HG03103 (cell line): ENCODE measurements at regions not wholly inside any gene's neighbourhood (a gene's known extent, or its start where the extent isn't known, plus 50 kb on each side); places are given as distances from the start of the nearest gene placed in this dataset.

Source experiments
- ATAC-seq: cut with Tn5 transposase; IDR thresholded peaks from one replicate; pipeline ENCODE4 v1.9.1; 2021; ENCODE audit warnings: low read depth; ENCODE audit not compliant: unreplicated experiment

DNA sequence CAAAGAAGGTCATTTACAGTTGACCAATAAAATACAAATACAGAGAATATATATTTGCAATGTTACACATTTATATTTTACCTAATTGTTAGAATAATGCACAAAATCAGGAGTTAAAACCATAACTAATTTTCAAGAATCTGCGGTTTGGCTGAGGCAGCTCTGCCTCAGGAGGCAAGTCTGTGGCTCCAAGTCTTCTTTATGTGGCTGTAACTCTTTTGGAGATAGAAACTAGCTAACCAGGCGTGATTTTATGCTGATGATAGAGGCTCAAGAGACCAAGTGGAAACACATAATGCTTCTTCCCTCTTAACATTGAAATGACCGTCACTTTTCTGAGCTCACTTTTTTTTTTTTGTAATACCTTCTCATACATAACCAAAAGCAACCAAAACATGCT is 744.7 kb upstream of the CXADR start:
- ATAC-seq: no peak

DNA sequence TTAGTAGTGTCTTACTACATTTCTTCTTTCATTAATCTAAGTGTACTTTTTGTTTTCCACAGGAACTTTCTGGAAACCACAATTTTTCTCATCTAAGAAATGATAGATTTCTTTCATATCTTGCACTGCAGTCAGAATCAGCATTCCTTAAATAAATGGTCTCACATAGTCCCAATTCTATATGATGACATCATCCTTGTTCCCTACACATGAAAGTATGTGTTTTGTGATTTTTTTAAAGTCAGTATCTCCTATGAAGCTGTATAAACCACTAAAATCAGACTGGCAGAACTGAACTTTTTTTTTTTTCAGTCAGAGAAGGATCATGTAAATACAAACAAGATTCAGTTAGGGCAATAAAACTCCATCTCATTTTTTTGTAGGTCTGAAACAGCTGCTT is 742.6 kb upstream of the CXADR start:
- ATAC-seq: no peak

DNA sequence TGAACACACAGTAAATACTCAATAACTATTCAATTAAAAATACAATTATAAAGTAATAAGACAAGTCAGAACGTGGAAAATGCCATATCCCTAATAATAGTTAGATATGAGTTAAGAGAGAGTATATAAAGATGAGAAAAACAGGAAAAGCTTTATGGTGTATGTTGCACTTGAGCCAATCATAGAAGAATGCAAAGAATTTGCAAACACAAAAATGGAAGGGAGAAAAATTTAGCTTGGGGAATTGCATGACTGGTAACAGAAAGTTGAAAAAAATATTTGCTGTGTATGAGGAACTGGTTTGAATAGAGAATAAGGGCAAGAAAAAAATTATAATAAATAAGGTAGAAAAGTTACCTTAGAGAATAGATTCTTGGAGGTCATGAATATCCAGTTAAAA is 739.6 kb upstream of the CXADR start:
- no peak for ATAC-seq

DNA sequence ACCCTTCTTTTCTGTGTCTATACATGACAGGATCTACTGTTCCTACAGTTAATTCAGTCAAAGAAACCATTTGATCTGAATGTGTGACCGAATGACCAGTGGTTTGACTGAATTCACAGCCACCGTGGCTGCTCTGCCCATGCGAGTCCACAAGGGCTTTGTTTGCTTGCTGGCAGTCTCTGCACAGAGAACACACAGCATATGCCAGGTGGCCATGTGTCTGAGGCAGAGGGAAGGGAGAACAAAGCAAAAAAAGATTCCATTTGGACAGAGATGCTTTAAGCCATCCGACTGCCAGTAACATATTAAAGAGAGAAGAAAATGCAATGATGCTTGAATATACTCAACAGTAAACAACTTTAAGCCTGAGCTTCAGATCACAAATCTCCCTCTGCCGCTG is 737.8 kb upstream of the CXADR start:
- no peak for ATAC-seq

DNA sequence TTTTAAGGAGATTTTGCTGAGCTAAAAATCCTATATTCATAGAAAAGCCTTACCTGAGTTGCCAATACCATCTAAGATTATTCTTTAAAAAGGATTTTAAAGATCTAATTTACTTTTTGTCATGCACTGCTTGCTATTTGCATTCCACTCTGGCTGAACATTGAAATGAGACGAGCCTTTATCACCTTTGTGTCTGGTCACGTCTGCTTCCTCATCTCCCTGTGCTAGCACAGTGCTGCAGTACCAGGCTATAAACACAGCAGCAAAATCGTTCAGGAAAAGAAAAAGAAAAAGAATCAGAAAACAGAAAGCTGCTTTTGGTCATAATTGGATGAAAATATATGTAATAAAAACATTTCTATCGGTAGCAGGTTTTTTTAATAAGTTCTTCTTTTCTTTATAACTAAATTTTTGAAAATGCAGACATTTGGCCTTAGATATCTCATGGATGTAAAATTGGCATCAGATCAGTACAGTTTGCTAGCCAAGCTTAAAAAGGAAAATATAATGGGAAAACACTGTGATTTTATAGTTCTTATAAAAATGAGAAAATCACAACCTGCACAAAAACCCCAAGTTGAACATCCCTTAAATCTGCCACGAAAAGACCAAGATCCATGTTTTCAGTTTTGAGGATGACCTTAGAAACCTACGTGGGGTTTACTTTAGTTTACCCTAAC is 735.7 kb upstream of the CXADR start:
- ATAC-seq: no peak

DNA sequence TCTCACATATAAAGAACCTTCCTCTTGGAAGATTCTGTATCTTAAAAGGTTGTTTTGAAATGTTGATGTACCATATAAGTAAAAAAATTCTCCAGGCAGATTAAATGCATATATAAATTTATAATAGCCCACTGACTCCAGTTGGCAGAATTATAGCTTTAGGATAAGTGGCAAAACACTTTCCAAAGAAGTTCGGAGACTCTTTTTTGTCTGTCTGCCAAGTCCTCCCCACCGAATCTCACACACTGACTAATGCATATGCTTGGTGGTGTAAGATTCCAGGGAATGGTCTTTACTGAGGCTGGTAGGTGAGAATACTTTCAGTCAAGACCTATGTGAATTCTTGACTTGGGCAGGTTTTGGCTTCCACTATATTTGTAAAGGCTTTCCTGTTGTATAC is 724.3 kb upstream of the CXADR start:
- no peak for ATAC-seq

DNA sequence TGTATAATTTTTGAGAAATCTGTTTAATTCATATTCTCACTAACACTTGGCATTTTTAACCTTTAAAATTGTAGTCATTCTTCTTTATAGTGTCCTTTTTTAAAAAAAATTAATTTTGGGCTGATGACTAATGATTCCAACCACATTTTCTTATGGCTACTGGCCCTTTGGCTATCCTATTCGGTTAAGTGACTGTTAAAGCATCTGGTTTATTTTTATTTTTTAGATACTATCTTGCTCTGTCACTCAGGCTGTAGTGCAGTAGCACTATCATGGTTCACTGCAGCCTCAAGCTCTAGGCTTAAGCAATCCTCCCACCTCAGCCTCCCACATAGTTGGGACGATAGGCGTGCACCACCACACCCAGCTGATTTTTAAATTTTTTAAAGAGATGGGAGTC is 723.2 kb upstream of the CXADR start:
- no peak for ATAC-seq

DNA sequence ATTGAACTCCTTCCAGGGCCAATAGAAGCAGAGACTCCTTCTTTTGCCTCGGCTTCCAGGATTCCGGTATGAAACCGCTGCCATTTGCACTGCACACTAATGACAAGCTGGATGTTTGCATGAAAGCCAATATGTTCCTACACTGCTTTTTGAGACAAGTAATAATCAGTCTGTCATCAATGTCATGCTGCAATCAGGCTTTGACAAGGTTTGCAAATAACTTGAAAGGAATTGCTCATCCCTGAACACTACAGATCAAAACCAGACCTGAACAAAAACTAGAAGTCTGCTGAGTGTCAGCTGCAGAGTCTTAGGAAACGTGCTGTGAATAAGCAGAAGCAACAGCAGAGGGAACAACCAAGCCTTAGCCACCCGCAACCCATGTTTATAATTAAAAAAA is 720.7 kb upstream of the CXADR start:
- no peak for ATAC-seq

DNA sequence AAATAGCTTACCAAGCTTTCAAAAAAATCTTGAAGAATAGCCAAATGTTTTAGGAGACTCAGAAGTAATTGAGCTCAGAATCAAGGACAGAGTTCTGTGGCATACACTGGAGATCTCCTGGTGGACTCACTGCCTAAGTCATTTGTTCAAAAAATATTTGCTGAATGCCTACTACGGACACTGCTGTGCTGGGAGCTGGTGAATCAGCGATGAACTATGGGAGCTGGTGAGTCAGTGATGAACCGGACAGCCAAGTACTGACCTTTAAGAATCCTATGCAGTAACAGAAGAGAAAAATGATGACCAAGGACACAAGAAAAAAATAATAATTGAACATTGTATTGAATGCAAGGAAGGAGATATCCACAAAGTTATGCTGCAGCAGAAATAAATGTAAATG is 717.9 kb upstream of the CXADR start:
- ATAC-seq: no peak

DNA sequence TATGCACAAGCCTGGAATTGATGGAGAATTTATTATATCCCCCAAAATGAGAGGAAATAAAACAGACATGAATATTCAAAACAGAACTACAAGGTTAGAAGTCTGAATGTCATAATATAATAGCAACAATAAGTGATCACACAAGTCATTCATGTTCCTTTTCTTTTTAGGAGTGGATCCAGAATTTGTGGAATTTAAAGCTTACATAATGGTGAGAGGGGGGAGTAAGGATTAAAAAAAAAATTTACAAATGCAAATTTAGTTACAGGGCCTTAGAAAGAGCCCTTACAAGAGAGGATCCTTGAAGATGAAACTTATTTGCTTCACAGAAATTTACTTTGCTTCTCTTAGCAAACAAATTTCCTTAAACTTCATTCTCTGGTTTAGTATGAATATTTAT is 716.1 kb upstream of the CXADR start:
- no peak for ATAC-seq

DNA sequence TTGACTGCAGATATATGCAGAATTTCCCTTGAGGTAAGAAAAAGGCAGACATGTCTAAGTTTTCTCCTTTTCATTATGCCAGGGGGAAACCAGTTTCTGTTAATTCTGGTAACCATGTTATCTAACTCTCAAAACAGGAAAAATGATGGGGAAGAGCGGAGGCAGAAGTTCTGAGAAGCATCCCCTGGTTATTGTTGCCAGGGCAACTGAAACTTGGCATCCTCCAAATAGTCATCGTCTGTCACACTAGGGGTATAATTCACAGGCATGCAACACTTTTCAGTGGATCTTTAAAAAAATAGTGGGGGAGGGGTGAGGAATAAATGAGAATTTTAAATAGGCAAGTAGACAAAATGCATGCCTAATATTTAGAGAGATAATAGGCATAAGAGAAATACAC is 715.3 kb upstream of the CXADR start:
- no peak for ATAC-seq

DNA sequence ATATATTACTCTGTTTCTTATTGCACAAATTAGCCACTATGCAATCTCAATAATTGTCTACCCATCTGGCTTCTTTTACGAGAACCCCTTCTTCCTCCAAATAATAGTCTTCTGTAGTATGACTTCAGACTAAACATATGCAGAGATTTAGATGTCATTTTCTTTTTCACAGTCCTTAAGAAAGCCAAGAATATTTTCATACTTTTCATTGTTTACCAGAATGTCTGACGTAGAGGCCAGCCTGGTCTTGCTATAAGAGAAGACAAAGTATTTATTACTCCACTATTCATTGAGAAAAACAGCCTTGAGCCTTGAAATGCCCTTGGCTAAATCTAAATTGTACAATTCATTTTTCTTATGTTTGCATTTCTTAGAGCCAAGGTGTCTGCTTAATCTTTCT is 714.9 kb upstream of the CXADR start:
- no peak for ATAC-seq

DNA sequence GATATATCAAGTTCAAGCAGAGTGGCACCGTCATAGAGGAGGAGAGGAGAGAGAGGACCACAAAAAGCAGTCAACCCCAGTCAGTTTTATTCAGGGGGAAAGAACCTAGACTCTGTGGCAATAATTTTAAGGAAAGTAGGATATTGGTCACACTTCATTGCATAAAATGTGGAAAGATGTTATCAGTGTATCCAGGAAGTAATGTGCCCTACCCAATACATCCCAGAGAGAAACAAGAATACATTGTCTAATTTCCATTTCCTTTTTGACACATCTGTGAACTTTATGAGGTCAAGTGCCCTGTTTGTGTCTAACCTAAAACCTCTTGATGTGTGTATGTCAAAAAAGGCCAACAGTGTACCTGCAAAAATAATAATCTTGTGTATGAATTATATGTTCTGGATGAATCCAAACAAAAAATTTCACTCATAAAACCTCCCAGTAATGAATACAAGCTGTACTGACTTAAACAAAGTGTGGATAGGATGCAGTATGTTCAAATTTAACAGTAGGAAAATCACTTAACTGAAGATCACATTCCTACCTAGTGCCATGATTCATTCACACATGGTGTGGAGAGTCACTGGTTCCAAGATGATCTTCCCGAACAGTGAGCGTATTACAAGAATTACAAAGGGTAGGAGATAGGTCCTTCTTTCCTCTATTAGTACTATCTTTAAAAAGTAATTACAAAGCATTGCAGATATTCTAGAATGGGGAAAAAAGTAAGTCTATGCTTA is 712.1 kb upstream of the CXADR start:
- no peak for ATAC-seq

DNA sequence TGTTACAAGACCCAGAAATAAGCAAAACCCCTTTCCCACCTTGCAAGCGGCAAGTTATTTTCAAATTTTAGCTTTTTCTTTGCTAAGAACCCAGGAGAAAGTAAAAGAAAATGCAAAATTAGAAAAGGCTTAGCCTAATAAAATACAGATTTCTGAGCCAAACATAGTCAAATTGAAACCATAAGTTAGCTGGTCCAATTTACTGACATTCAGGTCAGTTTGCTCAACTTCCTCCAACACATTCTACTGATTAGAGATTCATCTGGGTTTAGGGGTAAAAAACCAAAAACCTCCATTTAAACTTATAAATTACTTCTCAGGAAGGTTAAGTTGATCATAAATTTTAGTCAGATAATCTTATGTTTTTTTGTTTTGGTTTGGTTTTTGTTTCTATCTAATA is 701.8 kb upstream of the CXADR start:
- no peak for ATAC-seq

DNA sequence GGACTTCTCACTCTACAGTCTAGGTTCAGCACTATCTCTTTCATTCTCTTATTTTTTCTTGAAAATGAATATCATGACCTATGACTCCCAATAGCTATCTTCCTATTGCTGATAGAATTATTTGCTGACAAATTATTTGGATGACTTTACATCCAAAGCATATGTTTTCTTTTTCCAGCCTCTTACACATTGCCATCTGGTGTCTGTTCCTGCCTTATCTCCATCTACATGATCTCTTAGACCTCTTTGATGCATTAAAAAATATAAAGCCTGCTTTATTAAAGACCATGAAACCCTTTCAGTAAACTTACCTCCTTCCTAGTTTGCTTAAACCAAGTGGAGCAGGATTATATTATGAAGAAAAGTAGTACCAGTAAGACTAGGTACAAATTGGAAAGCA is 700.9 kb upstream of the CXADR start:
- no peak for ATAC-seq

DNA sequence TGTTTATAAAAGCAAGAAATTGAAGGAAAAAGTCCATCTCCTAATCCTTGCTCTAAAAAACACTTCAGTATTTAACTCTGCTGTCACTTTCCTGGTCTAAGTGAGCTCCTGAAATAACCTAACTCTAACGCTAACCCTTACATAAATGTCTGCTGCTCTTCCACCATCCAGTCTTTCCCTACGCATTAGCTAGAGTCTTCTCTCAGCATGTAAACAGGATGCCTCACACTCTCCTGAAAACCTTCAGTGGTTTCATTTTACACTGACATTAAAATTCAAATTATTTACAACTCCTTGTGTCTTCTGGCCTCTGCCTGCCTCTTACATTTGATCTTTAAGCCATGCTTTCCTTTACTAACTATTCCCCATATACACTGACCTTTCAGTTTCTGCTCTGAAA is 697.6 kb upstream of the CXADR start:
- no peak for ATAC-seq

DNA sequence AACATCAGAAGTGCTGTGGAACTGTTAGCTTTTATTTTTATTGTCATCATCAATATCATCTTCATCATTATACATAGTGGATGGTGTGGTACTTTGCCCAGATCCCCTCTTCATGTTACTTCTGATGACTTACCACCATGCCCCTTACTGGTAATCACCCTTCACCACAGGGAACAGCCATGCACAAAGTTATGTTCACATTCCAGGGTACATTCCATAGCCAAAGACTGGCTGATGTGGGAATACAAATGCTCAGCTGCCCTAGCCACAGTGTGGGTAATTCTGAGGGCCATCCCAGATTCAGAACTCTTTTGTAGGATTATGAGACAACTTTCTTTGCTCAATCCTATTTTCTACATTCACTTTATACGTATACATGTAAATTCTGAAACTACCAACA is 691.3 kb upstream of the CXADR start:
- no peak for ATAC-seq

DNA sequence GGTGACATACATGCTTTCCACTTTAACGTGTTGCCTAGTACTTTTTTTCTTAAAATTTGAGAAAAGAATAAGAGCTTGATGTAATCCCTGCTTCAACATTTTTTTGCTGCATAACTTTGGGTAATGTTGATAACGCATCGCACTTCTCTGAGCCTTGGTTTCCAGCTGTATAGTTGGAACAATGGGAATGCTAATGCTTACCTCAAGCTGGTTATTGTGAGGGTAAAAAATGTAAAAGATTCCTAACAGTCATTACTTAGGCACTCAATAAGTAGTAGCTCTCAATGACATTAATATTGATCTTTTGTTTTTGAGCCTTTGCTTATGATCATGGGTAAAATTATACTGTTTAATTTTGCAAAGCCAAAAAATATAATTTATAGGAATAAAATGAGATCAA is 683.3 kb upstream of the CXADR start:
- ATAC-seq: no peak

DNA sequence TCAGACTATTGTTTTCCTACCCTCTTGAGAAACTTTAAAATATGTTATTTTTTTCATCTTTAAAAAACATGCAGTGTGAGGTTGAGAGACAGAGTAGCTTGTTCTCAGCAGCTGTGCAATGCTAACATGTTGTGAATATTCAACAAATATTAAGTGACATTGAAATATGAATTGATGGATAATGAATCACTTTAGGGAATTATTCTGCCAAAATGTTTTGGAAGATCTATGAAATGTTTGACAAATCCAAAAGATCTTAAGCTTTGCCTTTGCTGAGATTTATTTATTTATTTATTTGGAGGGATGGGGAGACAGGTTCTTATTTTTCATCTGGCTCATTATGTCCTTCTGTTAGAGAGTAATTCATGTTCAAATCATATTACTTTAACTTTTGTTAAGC is 680.1 kb upstream of the CXADR start:
- no peak for ATAC-seq

DNA sequence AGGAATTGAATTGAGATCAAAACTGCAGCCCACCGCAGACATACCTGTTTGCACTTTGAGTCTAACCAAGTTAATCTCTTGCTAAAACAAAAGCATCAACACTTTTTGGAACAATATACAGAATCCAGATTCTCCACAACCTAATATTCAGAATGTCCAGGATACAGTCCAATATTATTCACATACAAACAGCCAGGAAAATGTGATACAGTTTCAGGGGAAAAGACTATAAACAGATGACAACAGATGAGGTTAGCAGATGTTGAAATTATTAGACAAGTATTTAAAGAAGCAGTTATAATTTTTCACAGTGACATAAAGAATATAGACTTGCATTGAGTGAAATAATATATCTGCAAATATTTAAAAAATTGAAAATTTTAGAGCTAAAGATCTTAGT is 678.1 kb upstream of the CXADR start:
- no peak for ATAC-seq

DNA sequence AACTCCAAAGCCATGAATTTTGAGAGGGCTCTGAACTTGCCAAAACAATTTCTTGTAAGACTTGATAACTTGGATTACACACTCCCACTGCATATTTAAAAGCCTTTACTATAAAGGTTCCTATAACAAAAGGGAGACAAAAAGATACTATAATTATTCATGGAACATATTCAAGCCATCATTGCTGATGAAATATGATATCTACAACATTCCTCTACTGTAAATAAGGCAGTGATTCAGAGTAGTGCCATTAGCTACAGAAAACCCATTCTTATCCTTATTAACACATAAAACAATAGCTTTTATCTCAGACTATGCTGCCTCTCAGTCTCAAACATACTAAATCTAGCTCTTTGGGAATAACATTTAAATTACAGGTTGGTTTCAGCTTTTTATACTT is 675.5 kb upstream of the CXADR start:
- no peak for ATAC-seq

DNA sequence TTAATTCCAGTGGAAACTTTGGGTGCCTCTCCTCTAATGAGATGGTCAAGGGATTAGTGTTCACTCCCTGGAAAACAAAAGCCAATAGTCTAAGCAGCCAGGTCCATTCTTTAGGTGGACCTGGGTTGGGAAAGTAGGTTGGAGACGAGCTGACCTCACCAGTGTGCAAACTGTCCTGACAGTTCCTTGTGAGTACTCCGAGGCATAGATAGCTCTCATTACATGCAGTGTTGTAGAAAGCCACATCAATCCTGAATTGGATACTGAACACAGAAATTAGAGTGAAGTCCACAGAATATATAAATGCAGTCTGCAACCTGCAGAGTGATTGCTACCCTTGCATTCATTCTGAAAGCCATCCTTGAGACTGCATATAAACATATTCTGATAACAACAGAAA is 675.1 kb upstream of the CXADR start:
- no peak for ATAC-seq

DNA sequence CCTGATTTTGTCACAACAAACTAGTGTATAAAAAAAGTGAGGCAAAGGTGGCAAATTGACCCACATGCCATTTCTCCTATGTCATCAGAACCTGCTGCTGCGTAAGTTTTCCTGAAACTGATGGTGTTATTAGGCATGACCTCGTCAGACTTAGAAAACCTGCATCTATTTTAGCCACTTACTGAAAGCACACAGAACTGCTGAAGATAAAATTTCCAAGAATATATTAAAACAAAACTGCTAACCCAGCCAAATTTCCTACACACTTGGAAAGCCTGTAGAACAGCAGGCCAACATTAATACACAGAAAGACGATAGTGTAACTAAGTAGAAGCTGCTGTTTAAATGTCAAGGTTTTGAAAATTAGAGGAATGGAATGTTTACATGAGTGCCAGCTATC is 674.5 kb upstream of the CXADR start:
- no peak for ATAC-seq
